ENCODE measurements at regions not wholly inside any gene's neighbourhood (a gene's known extent, or its start where the extent isn't known, plus 50 kb on each side); places are given as distances from the start of the nearest gene placed in this dataset.

- DNase-seq: no peak
These were observed 305.7 kb upstream of the PKDCC start for GRCh38 chr2:41741951-41742595.

DNA sequence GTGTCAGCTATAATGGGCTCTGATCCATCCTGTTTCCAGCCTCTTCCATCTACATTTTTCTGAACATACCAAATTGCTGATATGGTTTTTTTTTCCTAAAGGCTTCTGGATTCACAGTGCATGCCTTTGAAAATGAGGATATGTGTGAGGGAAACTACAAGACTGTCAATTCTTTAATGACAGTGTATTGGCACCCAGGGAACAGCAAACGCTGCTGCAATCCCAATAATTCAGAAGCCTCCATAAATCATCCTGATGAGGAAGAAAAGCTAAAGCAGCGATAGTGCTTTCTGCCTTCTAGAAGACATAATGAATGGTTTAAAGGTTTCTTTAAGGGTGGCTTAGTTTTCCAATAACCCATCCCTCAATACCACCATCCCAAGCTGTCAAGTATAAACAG, 304.5 kb upstream of the PKDCC start:
- DNase-seq: no peak

- no peak for DNase-seq
These were observed 297.0 kb upstream of the PKDCC start for GRCh38 chr2:41750829-41751228.

DNA sequence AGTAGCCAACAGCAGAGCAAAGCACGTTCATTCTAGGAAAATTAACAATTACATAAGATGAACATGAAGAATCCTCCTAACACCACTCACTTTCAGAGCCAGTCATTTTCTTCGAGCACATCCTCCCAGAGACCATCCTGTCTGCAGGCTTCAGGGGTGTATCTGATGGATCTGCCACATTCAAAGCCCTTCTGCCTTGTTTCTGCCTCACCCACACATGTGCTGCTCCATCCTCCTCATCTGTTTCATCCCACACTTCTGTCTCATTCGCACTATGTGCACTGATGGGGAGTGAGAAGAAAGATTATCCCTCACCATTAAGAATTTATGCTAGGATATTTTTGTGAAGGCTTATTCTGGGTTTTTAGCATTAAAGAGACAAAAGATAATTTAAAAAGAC, 287.9 kb upstream of the PKDCC start:
- no peak for DNase-seq

- DNase-seq: no peak
These were observed 284.7 kb upstream of the PKDCC start for GRCh38 chr2:41763141-41763540.

GRCh38 chr2:41764131-41764530, 283.7 kb upstream of the PKDCC start:
- no peak for DNase-seq

- DNase-seq: no peak
These were observed 282.9 kb upstream of the PKDCC start for GRCh38 chr2:41764919-41765318.

- no peak for DNase-seq
These were observed 279.5 kb upstream of the PKDCC start for GRCh38 chr2:41768310-41768709.

GRCh38 chr2:41771710-41772109, 276.1 kb upstream of the PKDCC start:
- no peak for DNase-seq

DNA sequence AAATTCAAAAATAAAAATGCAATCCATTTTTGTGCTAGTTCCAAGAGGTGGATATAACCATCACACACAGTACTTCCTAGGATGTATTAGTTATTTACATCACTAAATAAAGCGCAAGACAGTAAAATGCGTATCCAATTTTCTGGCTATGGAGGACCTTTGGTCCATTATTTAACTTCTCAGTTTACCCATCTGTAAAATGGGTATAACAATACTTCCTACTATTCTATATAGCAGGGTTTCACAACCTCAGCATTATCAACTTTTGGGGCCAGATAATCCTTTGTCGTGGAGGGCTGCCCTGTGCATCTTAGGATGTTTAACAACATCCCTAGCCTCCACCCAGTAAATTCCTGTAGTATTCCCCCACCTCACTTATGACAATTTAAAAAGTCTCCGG, 275.1 kb upstream of the PKDCC start:
- no peak for DNase-seq

- DNase-seq: no peak
These were observed 273.7 kb upstream of the PKDCC start for GRCh38 chr2:41774011-41774605.

GRCh38 chr2:41775366-41776025, 272.3 kb upstream of the PKDCC start:
- DNase-seq: no peak

GRCh38 chr2:41779888-41780287, 267.9 kb upstream of the PKDCC start:
- DNase-seq: no peak

DNA sequence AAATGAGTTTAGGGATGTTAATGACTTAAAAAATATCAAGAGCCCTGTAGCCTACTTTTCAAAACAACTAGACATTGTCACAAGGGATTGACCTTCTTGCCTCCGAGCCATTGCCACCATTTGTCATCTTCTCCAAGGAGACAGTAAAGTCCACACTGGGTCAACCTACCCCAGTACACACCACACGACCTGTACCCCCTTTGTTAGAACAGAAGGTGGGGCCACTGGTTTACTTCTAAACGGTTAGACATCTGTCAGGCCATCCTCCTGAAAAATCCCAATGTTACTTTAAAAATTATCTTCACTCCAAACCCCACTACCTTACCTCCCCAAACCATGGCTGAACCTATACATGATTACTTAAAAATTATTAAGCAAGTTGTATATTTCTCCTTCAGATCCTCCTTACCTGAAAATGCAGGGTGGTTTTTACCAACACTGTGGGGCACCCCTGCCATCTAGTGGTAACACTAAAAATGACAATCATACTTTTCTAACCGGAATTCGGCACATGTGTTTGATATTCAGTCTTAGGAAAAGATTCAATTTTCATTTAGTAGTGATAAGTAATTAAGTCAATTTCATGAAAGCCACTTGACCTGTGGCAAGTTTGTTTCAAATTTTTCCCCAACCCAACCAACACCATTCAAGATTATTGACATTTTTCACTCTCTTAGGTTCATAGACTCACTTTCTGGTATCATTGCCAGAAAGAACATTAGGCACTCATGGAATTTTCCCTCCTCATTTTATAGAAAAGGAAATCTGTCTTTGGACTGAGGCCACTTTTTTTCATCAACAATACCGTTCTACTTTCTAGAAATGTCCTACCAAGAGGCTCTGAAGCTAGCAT, 265.3 kb upstream of the PKDCC start:
- DNase-seq: peak; percentile 17

DNA sequence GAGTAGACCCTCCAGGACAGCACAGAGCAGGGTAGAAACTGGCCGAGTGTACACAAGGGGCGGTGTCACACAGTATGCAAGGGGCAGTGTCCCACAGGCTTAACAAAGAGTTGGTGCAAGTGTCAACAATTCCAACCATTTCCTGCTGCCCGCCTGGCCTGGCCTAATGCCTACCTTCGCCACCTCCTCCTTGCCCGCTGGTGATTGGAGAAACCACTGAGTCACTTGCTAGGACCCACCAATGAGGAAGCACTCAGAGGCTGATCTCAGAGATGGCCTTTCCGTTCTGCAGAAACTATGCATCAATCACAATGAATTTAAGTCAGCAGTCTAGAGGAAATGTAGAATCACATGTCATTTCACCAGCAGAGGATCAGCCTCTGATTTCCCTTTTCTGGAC, 263.3 kb upstream of the PKDCC start:
- no peak for DNase-seq

DNA sequence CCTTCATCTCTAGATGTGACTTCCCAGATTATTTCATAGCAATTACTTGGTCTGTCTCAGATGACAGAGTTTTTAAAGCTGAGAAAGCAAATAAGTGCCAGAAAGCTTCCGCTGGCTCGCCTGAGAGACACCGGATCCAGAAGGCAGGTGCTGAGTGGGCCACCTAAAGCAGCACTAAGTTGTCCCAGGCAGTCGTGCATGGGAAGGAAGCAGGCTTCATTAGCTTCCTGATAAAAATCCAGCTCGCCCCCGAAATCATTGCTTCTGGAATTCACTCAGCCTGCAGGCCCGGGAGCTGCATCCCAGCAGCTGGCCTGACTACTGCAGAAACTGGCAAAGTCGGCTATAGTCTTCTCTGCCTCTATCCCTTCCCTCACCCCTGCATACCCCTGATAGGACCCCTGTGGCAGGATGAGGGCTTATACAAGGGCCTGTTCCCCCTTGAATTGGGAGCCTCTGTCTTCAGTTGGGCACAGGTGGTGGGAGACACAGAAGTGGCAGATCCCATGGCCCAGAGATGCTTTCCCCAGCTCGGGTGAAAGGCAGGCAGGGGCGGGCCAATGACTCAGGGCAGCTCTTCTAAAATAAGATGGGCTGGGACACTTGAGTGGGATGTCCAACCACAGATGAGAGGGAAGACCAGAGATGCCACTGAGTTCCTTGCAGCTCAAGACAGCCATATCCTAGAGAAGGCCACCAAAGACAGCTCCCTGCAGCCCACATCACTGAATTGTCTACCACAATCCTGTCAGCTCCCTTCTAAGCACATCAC, 262.4 kb upstream of the PKDCC start:
- no peak for DNase-seq

DNA sequence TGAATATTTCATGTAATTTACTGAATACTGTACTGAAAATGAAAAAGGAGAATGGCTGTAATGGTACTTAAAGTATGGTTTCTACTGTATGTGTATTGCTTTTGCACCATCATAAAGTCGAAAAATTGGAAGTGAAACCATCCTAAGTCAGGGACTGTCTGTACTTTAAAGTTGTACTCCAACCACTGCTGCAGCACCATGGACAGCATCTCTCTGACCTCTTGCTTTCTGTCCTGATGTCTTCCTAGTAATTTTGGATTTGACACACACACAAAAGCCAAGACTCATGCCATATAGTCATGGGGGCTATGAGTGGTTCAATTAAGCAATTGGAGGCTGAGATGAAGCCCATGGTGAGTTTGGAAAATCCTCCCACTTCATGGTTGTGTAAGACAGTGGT, 256.3 kb upstream of the PKDCC start:
- no peak for DNase-seq

DNA sequence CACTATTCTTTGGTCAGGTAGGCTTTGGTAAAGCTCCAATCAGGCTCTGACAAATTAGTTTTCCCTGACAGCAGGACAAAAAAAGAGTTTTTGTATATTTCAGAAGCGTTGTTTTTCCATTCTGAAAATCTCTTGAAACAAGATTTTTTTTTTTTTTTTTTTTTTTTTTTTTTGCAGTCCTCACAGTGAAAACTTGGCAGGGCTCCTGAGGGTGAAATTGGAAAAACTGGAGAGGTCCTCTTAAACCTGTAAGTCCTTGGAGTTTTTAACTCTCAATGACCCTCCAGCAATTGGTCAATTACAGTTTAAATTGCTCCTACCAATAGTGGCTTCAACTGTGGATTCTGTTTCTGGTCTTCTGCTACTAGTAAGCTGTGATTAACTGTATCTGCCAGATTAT, 244.5 kb upstream of the PKDCC start:
- DNase-seq: no peak

GRCh38 chr2:41806286-41806685, 241.5 kb upstream of the PKDCC start:
- DNase-seq: no peak

GRCh38 chr2:41821167-41821566, 226.7 kb upstream of the PKDCC start:
- no peak for DNase-seq

- DNase-seq: no peak
These were observed 220.9 kb upstream of the PKDCC start for GRCh38 chr2:41826921-41827320.

DNA sequence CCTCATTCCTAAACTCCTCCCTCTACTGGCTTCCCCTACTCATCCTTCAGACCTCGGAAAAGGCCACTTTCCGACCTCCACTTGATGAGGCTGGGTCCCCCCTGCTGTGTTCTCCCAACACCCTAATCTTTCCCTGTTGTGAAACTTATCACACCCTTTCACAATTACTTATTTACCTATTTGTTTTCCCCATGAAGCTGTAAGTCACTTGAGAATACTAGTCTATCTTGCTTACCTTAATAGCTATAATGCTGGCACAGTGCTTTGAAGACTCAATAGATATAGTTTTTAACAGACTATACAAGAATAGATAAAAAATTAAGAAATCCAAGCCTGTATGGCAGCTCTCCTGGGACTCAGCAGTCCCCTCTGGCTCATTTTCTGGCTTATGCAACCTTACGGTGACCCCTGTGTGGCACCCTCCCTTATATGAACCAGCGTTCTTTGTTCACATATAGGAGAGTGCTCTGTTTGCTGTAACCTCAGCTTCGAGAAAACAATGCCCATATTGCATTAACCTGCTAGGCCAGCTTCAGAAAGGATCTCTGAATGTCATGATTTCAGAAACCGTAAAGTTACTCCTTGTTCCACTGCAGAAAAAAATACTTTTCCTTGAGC, 220.4 kb upstream of the PKDCC start:
- DNase-seq: no peak

Data from NCI-H2029 treated with DMSO at 0.1 percent for 48 hours (cell line).